ENCODE measurements at regions not wholly inside any gene's neighbourhood (a gene's known extent, or its start where the extent isn't known, plus 50 kb on each side); places are given as distances from the start of the nearest gene placed in this dataset.

- Histone ChIP-seq H3K9me3 (replicated peaks in 1 of 3) (no peaks in the 10 kb centered on the region), H3K36me3 (replicated peaks in 1 of 2) (no peaks in the 10 kb centered on the region), H3K4me1 (replicated peaks in 1 of 2) (no peaks in the 10 kb centered on the region), H3K4me3 (no peak overlapping the region), H3K27ac (no peak overlapping the region), H3K27me3 (peaks cover 5% of the 10 kb centered on the region)
- TF ChIP-seq POLR2A (IDR thresholded peaks at IDR 0.05) (no peak), CTCF (IDR thresholded peaks at IDR 0.05) (no peak)
- intact Hi-C loops (cut with DNase I), result no loop called here
- DNase-seq, result no peak
- 63 to 74% (median 69%) methylated on average over 7 of the region's 7 CpGs for WGBS, 4 donors
Observed at GRCh38 chr10:125473143-125473793, 209.7 kb downstream of the TEX36 start.

GRCh38 chr10:125472010-125472607 is 210.9 kb downstream of the TEX36 start:
- intact Hi-C loops (cut with DNase I), result no loop called here
- 80 to 92% (median 86%) methylated on average over 4 of the region's 4 CpGs for WGBS, 4 donors

GRCh38 chr10:125468278-125468677 is 214.7 kb downstream of the TEX36 start:
- intact Hi-C loops (cut with DNase I), result no loop called here
- WGBS, 4 donors, result 86 to 91% (median 88%) methylated on average over 16 of the region's 16 CpGs

More at GRCh38 chr10:125472010-125472607, 210.9 kb downstream of the TEX36 start:
- Histone ChIP-seq H3K4me3 (no peak overlapping the region), H3K27ac (no peak overlapping the region), H3K27me3 (peaks cover 5% of the 10 kb centered on the region), H3K36me3 (replicated peaks in 1 of 2) (no peaks in the 10 kb centered on the region), H3K4me1 (replicated peaks in 1 of 2) (no peaks in the 10 kb centered on the region), H3K9me3 (replicated peaks in 1 of 3) (no peaks in the 10 kb centered on the region)
- DNase-seq, result no peak
- no peak for TF ChIP-seq POLR2A (IDR thresholded peaks at IDR 0.05)
- no peak for TF ChIP-seq CTCF (IDR thresholded peaks at IDR 0.05)

GRCh38 chr10:125466685-125467084 is 216.3 kb downstream of the TEX36 start:
- Histone ChIP-seq H3K4me1 (replicated peaks in 1 of 2) (no peaks in the 10 kb centered on the region), H3K27ac (no peak overlapping the region), H3K4me3 (no peak overlapping the region), H3K36me3 (replicated peaks in 1 of 2) (no peaks in the 10 kb centered on the region), H3K9me3 (replicated peaks in 1 of 3) (no peaks in the 10 kb centered on the region), H3K27me3 (peaks cover 5% of the 10 kb centered on the region)
- 78 to 91% (median 83%) methylated on average over 1 of the region's 1 CpG for WGBS, 4 donors
- TF ChIP-seq CTCF (IDR thresholded peaks at IDR 0.05), result no peak
- no peak for TF ChIP-seq POLR2A (IDR thresholded peaks at IDR 0.05)
- intact Hi-C loops (cut with DNase I), result no loop called here
- DNase-seq, result no peak

More at GRCh38 chr10:125468278-125468677, 214.7 kb downstream of the TEX36 start:
- Histone ChIP-seq H3K36me3 (replicated peaks in 1 of 2) (no peaks in the 10 kb centered on the region), H3K4me3 (no peak overlapping the region), H3K27ac (no peak overlapping the region), H3K9me3 (replicated peaks in 1 of 3) (no peaks in the 10 kb centered on the region), H3K27me3 (peaks cover 5% of the 10 kb centered on the region), H3K4me1 (replicated peaks in 1 of 2) (no peaks in the 10 kb centered on the region)
- DNase-seq, result no peak
- TF ChIP-seq CTCF (IDR thresholded peaks at IDR 0.05), result no peak
- no peak for TF ChIP-seq POLR2A (IDR thresholded peaks at IDR 0.05)

All from adrenal gland (tissue), 9 donors.